ENCODE measurements at regions not wholly inside any gene's neighbourhood (a gene's known extent, or its start where the extent isn't known, plus 50 kb on each side); places are given as distances from the start of the nearest gene placed in this dataset.

DNA sequence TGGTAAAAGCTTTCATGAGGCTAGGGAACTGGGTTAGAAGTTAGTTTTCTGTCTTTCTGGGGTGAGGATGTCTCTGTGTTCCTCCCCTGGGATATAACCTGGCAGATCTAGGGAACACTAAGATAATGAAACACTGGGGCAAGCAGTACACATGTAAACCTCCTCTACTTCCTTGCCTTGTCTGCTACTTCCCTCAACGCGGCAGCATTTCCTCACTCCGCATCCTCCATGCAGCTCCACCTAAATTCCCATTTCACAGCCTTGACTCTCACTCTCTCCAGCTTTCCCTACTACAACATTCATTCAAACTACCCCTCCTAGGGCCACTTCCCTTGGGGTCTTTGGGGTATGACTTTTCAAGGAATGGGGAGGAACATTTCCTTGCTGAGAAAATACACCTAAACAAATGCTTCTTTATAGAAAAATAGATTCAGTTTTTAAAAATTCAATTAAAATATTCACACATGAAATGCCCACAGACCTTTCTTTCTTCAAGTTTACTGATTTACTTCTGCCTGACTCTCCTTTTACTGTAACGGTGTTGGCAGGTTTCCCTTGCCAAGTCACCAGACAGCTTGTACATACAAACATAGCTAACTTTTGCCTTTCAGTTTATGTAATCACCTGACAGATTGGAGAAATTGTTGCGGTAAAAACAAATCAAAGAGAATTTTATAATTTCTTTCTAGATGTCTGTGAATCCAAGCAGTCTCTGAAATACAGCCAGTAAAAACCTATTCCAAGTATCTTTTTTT is 90.1 kb downstream of the TNFSF18 start:
- TF ChIP-seq, protein P1, sequence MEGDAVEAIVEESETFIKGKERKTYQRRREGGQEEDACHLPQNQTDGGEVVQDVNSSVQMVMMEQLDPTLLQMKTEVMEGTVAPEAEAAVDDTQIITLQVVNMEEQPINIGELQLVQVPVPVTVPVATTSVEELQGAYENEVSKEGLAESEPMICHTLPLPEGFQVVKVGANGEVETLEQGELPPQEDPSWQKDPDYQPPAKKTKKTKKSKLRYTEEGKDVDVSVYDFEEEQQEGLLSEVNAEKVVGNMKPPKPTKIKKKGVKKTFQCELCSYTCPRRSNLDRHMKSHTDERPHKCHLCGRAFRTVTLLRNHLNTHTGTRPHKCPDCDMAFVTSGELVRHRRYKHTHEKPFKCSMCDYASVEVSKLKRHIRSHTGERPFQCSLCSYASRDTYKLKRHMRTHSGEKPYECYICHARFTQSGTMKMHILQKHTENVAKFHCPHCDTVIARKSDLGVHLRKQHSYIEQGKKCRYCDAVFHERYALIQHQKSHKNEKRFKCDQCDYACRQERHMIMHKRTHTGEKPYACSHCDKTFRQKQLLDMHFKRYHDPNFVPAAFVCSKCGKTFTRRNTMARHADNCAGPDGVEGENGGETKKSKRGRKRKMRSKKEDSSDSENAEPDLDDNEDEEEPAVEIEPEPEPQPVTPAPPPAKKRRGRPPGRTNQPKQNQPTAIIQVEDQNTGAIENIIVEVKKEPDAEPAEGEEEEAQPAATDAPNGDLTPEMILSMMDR (IDR thresholded peaks at IDR 0.05; ENCODE audit: low read depth, low read length, poor library complexity, severe bottlenecking), result no peak
- no peak for TF ChIP-seq EZH2phosphoT487 (IDR thresholded peaks at IDR 0.05; ENCODE audit: borderline replicate concordance, low read length)
